ENCODE measurements at regions not wholly inside any gene's neighbourhood (a gene's known extent, or its start where the extent isn't known, plus 50 kb on each side); places are given as distances from the start of the nearest gene placed in this dataset.

- Histone ChIP-seq H3K79me2 (ENCODE audit: insufficient read depth, low read length) (no peaks in the 10 kb centered on the region), H2AFZ (ENCODE audit: low read depth, low read length, poor library complexity, severe bottlenecking) (no peak overlapping the region), H3K4me3 (replicated peaks in 1 of 2; ENCODE audit: low read depth in 1 of 2, low read length in 2 of 2) (no peak overlapping the region), H3K27me3 (ENCODE audit: insufficient read depth, low read length) (no peaks in the 10 kb centered on the region), H3K9me2 (ENCODE audit: insufficient read depth) (no peaks in the 10 kb centered on the region), H3K36me3 (ENCODE audit: control insufficient read depth in 1 of 2, insufficient read depth in 2 of 2, low read length in 2 of 2) (no peaks in the 10 kb centered on the region), H3K4me2 (ENCODE audit: low read length) (no peak overlapping the region), H4K20me1 (ENCODE audit: insufficient read depth) (no peaks in the 10 kb centered on the region), H3K27ac (ENCODE audit: low read depth, low read length) (no peak overlapping the region), H3K9me3 (ENCODE audit: control insufficient read depth in 1 of 2, insufficient read depth in 1 of 2, low read depth in 1 of 2, low read length in 2 of 2) (no peaks in the 10 kb centered on the region), H3K4me1 (ENCODE audit: control insufficient read depth in 1 of 2, insufficient read depth in 2 of 2, low read length in 2 of 2) (peaks cover 3 to 13% of the 10 kb centered on the region in 2 experiments; a peak in 3 of 4 replicates), H3K9ac (ENCODE audit: low read length) (no peak overlapping the region)
- intact Hi-C loops (cut with micrococcal nuclease): loop anchor here (10.0 kb wide), 1 partner anchor 659 kb away; no protein-coding TSS in a partner anchor
- TF ChIP-seq EZH2phosphoT487 (IDR thresholded peaks at IDR 0.05; ENCODE audit: borderline replicate concordance) (no peak), ELF1 (IDR thresholded peaks at IDR 0.05; ENCODE audit: borderline replicate concordance, low read depth) (no peak), SIN3A (IDR thresholded peaks at IDR 0.05; ENCODE audit: low read depth) (no peak), CTCF (IDR thresholded peaks at IDR 0.05 in 2 of 3, conservative IDR thresholded peaks at IDR 0.05 in 1 of 3; ENCODE audit: borderline replicate concordance in 1 of 3, insufficient read depth in 1 of 3, low read depth in 2 of 3, low read length in 2 of 3) (no peak)
- TF ChIP-seq, protein P1, sequence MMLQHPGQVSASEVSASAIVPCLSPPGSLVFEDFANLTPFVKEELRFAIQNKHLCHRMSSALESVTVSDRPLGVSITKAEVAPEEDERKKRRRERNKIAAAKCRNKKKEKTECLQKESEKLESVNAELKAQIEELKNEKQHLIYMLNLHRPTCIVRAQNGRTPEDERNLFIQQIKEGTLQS (IDR thresholded peaks at IDR 0.05): no peak
- POLR2A ChIA-PET: interaction anchor here (0.6 kb wide), 1 partner anchor 350 kb away, joined by 3 read pairs; no protein-coding TSS in a partner anchor
- BruUV-seq (replicated peaks): no TSS peak
- no peak for DNase-seq (ENCODE audit: low read depth, low spot score)
- RAD21 ChIA-PET (ENCODE audit: low non-redundant PET in 1 of 2, low total read pairs in 2 of 2, uncharacterized antibody in 2 of 2, unreplicated experiment in 2 of 2): no interaction called here
- ATAC-seq: no peak
- CTCF ChIA-PET: no interaction called here
These were observed 67.9 kb upstream of the TAF1B start for GRCh38 chr2:9775351-9775750.

DNA sequence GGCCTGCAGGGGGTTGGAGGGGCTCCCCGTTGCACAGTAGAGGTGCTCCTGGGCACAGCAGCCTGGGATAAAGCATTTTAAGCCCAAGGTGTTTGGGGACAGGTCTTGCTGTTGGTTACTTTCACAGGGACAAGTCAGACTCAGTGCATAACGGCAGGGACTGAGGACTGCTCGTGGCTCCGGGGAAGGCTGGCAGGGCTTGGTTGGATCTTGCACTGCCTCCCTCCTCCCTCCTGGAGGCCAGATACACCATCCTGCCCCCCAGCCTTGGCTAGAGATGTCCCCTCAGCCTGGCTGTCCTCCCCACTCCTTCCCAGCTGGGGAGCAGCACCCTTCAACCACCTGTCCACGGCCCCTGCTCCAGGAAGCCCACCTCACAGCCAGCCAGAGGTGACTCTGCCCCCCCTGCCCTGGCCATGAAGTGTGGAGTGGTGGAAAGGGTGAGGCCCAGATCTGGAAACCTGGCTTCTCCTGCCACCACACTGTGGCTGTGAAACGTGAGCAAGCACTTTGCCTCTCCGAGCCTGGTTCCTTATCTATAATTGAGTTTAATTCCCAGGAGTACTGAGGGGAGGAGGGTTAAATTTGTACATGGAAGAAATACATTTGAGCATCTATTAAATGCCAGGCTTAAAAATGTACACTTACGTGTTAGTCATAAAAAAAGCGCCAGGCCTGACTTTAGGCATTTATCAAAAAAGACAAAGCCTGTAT, 67.1 kb upstream of the TAF1B start:
- no peak overlapping the region for H2AFZ ChIP-seq (ENCODE audit: low read depth, low read length, poor library complexity, severe bottlenecking)
- H3K27ac ChIP-seq (ENCODE audit: low read depth, low read length): no peak overlapping the region
- CTCF ChIA-PET: no interaction called here
- RAD21 ChIA-PET (ENCODE audit: low non-redundant PET in 1 of 2, low total read pairs in 2 of 2, uncharacterized antibody in 2 of 2, unreplicated experiment in 2 of 2): no interaction called here
- H3K9me2 ChIP-seq (ENCODE audit: insufficient read depth): no peaks in the 10 kb centered on the region
- intact Hi-C loops (cut with micrococcal nuclease): loop anchor here (10.0 kb wide), 1 partner anchor 659 kb away; no protein-coding TSS in a partner anchor
- DNase-seq (ENCODE audit: low read depth, low spot score) (no peak), ATAC-seq (no peak)
- no peaks in the 10 kb centered on the region for H3K27me3 ChIP-seq (ENCODE audit: insufficient read depth, low read length)
- H3K9ac ChIP-seq (ENCODE audit: low read length): no peak overlapping the region
- no TSS peak for BruUV-seq (replicated peaks)
- H4K20me1 ChIP-seq (ENCODE audit: insufficient read depth): no peaks in the 10 kb centered on the region
- peaks cover 0 to 5% of the 10 kb centered on the region in 2 experiments; a peak in 1 of 4 replicates for H3K4me1 ChIP-seq (ENCODE audit: control insufficient read depth in 1 of 2, insufficient read depth in 2 of 2, low read length in 2 of 2)
- H3K4me3 ChIP-seq (replicated peaks in 1 of 2; ENCODE audit: low read depth in 1 of 2, low read length in 2 of 2): no peak overlapping the region
- no peaks in the 10 kb centered on the region for H3K79me2 ChIP-seq (ENCODE audit: insufficient read depth, low read length)
- POLR2A ChIA-PET: no interaction called here
- no peaks in the 10 kb centered on the region for H3K36me3 ChIP-seq (ENCODE audit: control insufficient read depth in 1 of 2, insufficient read depth in 2 of 2, low read length in 2 of 2)
- H3K4me2 ChIP-seq (ENCODE audit: low read length): no peak overlapping the region
- no peaks in the 10 kb centered on the region for H3K9me3 ChIP-seq (ENCODE audit: control insufficient read depth in 1 of 2, insufficient read depth in 1 of 2, low read depth in 1 of 2, low read length in 2 of 2)
- TF ChIP-seq CEBPB (IDR thresholded peaks at IDR 0.05; ENCODE audit: low read depth) (no peak), ZFX (IDR thresholded peaks at IDR 0.05) (no peak), SRF (IDR thresholded peaks at IDR 0.05; ENCODE audit: low read depth) (no peak), EZH2phosphoT487 (IDR thresholded peaks at IDR 0.05; ENCODE audit: borderline replicate concordance) (no peak), RAD21 (IDR thresholded peaks at IDR 0.05; ENCODE audit: low read depth) (no peak), POLR2AphosphoS5 (IDR thresholded peaks at IDR 0.05; ENCODE audit: low read depth, low read length) (no peak), CTCF (IDR thresholded peaks at IDR 0.05 in 2 of 3, conservative IDR thresholded peaks at IDR 0.05 in 1 of 3; ENCODE audit: borderline replicate concordance in 1 of 3, insufficient read depth in 1 of 3, low read depth in 2 of 3, low read length in 2 of 3) (no peak), SIN3A (IDR thresholded peaks at IDR 0.05; ENCODE audit: low read depth) (no peak), EZH2 (IDR thresholded peaks at IDR 0.05) (no peak)
- TF ChIP-seq, protein P2, sequence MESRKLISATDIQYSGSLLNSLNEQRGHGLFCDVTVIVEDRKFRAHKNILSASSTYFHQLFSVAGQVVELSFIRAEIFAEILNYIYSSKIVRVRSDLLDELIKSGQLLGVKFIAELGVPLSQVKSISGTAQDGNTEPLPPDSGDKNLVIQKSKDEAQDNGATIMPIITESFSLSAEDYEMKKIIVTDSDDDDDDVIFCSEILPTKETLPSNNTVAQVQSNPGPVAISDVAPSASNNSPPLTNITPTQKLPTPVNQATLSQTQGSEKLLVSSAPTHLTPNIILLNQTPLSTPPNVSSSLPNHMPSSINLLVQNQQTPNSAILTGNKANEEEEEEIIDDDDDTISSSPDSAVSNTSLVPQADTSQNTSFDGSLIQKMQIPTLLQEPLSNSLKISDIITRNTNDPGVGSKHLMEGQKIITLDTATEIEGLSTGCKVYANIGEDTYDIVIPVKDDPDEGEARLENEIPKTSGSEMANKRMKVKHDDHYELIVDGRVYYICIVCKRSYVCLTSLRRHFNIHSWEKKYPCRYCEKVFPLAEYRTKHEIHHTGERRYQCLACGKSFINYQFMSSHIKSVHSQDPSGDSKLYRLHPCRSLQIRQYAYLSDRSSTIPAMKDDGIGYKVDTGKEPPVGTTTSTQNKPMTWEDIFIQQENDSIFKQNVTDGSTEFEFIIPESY (IDR thresholded peaks at IDR 0.05; ENCODE audit: extremely low read depth, insufficient replicate concordance, low read length): no peak

Data from HCT116 (cell line).